IPS DF 4.7 (cell line): ENCODE measurements at regions not wholly inside any gene's neighbourhood (a gene's known extent, or its start where the extent isn't known, plus 50 kb on each side); places are given as distances from the start of the nearest gene placed in this dataset.

Experiments
- DNase-seq: peaks from one replicate; pipeline ENCODE4 v3.0.0-alpha.2; 2013; ENCODE audit warnings: low spot score; ENCODE audit errors: extremely low read depth

DNA sequence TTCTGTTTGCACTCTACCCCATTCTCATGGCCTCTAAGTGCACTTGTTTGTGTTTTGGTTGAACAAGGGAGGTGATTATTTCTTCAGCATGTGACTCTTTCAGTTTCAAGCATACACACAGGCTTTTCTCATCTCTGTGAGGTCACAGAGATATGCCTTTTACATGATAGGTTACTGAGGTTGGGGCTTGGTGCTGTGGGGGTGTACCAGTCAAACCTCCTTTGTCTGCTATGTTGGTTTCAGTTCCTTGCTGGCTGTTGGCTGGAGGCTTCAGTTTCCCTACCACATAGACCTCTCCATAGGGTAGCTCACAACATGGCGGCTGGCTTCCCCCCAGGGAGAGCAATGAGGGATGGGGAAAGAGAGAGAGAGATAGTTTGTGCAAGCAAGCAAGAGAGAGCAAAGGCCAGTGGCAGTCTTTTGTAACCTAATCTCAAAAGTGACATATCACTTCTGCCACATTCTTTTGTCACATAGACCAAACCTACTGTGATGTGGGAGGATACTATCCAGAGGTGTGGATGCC lies 96.7 kb upstream of the SEMA6A start:
- no peak for DNase-seq

DNA sequence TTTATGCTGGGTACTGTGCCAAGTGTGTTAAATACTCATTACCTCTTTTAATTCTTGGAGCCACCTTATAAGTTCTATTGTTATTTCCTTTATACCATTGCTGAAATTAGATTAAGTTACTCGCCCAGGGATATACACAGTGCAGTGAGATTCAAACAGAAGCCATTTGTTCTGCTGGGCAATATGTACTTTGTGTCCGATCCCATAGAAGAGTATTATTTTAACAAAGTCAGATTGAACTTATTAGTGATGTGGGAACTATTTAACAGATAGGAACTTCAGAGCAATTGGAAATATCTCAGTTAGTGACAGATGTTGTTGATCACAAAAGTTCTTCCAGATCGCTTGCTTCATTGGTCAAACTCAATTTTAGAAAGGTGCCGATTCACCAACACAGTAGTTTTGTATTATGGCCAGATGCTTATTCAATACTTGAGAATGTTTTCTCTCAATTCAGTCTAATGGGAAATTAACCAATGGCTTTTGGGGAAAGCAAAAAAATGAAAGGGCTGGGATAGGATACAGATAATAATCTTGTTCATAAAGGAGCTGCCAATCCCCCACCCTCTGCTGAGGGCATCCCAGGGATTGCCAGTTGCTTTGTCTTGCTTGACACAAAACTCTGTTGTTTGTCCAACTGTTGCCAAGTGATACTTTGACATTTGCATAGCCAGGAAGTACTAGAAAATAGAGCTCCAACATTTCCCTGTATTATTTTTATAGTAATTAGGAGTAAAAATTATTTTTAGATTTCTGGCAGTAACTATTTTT lies 94.8 kb upstream of the SEMA6A start:
- DNase-seq, result no peak

DNA sequence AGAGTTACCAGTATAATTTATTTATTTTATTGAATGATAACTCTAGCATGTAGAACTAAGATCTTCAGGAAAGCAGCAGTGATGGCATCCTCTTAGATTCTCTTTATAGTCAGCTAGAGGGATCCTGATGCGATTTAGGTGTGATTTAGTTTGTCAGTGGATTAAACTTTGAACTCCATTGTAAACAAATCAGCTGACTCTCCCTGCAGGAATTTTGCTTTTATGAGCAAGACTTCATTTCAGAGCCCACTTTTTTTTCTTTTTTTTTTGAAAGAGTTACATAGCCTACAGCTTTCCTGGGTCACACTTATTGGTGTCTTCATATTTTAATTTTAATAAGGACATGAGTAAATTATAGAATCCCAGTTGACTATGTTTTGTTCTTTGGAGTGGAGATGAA lies 93.8 kb upstream of the SEMA6A start:
- no peak for DNase-seq

DNA sequence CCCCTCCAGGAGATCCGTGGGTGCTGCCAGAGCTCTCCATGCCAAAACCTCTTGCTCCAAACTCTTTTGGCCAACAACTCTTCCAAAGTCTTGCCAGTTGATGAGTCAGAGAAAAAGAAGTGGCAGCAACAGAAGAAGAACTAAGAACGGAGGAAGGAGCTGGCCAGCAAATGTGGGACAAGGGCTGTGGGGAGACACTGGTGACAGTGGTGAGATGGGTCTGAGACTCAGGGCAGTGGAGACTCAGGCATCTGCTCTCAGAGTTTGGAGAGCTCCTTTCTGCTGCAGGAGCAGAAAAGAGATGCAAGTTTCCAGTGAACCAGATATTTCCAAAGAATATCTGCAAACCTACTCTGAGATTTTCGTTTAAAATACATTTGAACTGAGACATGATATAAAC lies 92.3 kb upstream of the SEMA6A start:
- DNase-seq, result no peak

DNA sequence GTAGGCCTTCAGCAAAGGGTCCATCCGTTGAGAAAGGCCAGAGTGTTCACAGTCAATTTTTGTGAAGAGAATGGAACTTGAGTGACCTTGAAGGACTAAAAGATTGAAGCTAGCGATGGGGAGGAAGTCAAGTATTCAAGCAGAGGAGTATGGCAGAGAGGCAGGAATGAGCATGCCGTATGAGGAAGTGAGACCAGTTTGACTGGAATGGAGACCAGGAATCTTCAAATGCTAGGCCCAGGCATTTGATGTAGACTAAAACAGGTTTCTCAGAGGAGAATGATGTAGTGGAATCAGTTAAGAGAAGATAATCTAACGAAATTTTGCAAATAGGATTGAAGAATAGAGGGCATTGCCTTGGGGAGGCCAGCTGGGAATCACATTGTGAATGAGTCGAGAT lies 90.4 kb upstream of the SEMA6A start:
- no peak for DNase-seq

DNA sequence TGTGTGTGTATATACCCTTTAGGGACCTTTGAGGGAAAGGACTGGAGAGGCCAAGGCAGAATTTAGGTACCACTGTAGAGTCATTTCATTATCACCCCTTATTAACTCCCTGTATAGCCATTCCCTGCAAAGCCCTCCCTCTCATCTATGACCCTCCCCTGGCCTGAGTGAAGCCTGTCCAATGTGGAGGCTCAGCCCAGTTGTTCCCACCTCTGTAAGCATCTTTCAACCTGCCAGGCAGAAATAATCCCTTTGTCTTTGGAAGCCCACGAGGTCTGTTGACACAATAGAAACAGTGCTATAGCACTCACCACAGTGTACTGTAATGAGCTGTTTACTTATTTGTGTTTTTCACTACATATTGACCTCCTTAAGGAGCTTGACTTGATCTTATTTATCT lies 88.5 kb upstream of the SEMA6A start:
- DNase-seq, result no peak

DNA sequence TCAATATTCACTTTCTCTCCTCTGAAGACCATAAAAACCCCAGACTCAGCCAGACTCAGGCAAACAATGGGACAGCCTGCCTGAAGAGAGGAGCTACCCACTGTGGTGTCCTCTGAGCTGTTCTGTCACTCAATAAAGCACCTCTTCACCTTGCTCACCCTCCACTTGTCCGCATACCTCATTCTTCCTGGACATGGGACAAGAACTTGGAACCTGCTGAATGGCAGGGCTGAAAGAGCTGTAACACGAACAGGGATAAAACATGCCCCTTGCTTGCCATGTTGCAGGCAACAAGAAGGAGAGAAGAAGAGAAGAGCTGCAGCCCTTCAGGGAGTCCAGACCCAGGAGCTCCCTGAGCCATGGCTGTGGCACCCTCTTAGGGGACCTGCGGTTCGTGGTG lies 86.8 kb upstream of the SEMA6A start:
- DNase-seq, result no peak

DNA sequence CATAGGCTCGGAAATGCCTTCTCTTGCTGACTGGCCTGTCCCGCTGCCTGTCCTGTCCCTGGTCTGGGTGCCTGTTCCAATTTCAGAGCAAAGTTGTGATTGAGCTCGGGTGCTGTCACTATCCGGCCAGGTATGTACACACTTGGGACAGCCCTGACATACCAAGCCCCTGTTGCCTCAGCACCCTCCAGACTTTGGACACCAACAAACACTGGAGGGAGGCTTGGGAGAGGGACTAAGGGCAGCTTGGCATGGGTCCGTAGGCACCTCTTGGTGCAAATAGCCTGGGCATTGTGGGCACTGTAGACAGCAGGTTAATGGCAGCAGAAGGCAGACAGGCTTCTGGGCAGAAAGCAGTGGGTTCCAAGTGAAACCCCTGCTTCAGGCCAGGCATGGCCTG lies 86.3 kb upstream of the SEMA6A start:
- no peak for DNase-seq

DNA sequence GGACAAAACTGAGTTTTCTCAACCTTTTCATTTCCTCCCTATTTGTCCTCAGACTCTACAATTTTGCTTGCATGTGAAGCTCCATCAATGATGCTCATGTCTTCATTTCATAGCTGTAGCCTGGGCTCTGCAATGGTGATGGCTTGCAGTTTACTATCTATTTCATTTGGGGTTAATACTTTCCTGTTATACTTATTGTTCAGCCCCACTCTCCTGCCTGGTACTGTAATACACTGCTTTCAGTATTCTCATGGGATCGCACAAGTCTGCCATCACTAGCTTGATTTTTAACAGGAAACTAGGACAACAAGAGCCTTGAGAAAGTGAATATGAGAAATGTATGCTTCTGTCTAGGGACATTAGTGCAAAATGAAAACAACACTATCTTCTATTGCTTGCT lies 84.2 kb upstream of the SEMA6A start:
- DNase-seq, result no peak

DNA sequence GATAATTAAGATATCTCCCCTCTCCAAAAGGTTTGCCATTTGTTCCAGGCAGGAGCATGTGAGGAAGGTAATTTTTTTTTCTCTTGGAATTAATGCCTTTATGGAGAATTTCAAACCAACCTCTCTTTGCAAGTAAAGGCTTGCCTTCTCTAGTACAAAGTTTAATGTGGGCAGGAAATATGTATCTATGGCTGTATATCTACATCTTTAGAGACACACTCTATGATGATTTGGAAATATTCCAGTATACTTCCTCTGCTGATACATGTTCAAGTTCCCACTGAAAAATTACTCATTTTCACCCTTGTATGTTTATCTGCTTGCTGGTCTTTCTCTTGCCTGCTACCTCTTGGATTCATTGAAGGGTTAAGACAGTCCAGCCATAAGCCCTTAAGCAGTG lies 83.5 kb upstream of the SEMA6A start:
- DNase-seq, result no peak

DNA sequence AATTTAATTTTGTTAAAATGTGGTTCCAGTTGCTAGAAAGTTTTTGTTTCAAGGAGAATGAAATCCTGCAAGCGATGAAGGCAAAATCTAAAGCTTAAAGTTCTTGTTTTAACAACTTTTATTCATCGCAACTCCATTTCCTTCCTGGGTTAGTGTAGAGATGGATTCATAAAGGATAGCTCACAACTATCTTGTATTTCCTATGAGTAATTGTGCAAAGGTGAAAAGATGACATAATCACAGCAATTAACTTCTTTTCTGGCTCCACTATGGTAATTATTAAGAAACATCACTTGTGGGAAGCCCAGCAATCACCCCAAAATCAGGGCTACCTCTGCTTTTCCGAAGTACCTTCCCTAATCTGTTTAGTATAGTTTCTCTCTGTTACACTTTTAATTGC lies 80.8 kb upstream of the SEMA6A start:
- DNase-seq, result no peak

DNA sequence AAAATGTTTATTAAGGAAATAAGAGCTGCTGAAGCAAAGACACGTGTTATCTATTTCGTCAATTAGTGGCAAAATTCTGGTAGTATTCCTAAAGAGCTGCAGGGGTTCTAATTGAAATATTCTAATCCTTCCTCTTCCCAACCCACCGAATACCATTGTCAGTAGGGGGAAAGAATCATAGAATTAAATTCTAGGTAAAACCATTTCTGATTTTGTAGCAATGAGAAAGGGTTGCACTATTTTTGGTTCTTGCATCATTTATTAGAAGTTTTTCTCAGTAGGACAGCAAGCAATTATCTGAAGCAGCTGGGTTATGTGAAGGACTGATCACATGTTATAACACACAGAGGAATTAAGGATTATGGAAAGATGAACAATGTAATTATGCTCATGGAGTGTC lies 80.3 kb upstream of the SEMA6A start:
- DNase-seq, result no peak

DNA sequence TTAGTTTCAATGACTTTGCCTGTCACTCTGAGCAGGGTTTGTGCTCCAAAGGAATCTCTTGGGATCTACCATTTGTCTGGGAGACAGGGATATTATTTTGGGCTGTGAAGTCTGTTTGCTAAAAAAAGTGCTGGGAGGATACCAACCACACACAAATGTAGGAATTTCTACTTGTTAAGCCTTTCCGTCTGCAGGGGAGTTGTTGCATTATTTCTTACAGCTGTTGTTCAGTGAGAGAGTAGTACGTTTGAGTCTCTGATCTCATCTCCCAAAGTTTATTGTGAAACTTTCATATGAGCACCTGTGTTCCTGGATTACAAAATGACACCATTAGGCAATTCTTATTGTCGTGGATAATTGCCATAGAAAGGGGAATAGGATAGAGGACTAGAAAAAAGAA lies 78.3 kb upstream of the SEMA6A start:
- DNase-seq, result no peak

DNA sequence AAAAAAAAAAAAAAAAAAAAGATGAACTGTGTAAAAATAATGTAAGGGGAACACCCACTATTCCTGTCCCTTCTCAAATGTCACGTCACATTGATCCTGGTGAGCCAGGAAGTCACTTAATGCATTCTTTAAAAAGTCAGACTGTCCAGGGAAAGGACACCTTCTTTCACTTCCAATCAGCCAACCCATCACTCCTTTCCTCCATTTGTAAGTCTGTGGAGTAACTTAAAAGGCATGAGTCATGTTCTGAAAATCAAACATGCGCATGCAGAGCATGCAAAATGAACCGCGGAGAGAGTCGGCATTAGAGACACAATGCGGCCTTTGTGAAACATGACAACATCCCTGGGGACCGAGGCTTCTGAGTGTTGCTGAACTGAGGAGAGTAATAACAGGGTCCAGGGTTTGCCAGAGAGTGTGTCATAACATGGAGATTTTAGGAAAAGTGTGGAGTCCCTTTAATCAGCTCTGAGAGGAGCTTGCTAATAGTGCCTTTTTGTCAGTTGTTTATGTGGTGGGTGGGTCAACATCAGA lies 77.6 kb upstream of the SEMA6A start:
- no peak for DNase-seq

DNA sequence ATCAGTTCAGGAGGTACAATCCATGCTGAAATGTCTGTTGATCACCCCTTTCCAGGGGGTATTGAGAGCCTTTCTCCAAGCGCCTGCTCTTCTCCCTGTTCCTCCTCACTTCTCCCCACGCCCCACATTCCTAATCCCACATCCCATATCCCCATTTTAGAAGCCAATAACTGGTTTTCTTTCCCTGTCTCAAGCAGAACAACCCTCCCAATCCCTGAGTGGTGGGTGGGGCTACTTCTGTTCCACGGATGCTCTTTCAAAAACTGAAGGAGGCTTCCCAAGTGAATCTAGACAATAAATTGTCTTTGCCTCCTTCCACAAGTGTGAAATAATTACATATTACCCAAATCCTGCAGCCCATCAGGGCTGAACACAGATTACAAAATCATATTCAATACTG lies 77.0 kb upstream of the SEMA6A start:
- no peak for DNase-seq

DNA sequence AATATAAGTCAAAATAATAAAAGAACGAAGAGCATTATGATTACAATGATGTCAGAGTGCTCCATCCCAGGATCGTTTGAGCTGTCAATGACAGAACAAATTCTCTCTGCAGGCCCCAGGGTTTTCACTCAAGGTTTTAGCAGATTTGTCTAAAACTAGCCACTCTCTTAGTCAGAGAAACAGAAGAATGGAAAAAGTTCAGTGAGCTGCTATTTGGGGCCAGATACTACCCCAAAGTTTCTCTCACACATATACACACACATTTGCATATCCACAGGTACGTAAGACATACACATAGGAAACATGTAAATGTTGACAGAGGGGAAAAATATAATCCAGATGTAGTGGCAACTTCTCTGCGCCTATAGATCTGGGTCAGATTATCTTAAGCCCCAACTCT lies 76.3 kb upstream of the SEMA6A start:
- DNase-seq, result no peak

DNA sequence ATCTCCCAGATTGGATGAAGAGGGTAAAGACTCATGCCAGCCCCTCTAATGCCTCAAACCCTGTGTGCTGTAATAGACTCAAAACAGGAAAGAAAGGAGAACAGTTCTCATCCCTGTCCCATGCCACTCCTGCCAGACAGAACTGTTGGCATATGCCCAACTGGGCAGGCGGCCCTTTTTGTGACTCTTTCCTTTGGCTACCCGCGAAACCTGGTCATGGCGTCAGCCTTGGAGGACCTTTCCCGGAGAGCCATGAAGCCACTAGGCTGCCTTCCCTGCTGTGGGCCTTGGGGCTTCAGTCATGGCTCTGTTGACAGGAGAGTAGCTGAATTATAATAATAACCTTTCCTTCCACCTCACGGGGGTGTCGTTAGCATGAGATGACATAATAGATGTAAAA lies 75.9 kb upstream of the SEMA6A start:
- DNase-seq, result no peak

DNA sequence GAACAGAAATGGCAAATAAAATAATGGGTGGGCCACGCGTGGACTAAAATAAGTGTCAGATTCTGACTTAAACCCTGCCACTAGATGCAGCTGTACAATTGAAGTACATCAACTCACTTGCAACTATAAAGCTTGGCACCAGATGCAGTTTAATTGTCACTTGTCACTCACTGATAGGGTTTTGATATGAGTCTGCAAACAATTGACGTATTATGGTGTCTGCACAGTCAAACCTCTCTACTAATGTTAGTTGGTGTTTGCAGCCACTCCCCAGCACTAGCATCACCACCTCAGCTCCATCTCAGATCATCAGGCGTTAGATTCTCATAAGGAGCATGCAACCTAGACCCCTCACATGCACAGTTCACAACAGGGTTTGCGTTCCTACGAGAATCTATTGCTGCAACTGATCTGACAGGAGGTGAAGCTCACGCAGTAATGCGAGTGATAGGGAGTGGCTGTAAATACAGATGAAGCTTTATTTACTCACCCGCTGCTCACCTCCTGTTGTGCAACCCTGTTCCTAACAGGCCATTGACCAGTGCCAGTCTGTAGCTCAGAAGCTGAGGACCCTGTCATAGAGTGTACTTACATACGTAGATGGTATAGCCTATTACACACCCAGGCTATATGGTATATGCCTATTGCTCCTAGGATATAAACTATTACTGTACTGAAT lies 72.1 kb upstream of the SEMA6A start:
- DNase-seq, result no peak

DNA sequence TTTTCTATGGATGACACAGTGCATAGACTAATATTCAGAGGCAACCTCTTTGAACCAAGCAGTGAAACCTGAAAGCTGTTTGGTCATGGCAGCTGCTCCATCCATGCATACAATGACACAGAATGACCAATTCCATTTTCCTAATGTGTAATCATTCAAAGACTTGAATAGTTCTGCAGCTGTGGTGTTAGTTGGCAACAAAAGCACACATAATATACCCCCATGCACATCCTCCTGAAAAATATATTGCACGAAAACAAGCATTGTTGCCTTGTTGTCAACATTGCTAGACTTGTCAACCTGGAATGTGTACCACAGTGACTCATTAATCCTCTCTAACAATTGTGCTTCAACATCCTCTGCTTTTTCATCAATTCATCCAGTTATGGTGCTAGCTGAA lies 71.0 kb upstream of the SEMA6A start:
- DNase-seq, result no peak

DNA sequence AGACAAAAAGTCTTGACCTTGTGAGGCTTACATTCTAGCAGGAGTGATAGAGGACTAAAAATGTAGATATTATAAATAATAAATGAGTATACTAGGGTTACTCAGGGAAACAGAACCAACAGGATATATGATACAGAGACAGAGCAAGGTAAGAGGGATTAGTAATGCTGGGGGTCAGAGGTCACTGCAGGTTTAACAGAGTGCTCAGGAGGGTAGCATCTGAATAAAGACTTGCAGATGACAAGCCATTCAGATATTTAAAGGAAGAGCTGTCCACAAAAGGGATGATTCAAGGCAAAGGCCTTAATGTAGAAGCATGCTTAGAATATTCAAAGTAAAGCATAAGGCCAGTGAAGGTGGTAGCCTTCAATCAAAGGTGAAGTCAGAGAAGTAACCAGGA lies 65.6 kb upstream of the SEMA6A start:
- no peak for DNase-seq

DNA sequence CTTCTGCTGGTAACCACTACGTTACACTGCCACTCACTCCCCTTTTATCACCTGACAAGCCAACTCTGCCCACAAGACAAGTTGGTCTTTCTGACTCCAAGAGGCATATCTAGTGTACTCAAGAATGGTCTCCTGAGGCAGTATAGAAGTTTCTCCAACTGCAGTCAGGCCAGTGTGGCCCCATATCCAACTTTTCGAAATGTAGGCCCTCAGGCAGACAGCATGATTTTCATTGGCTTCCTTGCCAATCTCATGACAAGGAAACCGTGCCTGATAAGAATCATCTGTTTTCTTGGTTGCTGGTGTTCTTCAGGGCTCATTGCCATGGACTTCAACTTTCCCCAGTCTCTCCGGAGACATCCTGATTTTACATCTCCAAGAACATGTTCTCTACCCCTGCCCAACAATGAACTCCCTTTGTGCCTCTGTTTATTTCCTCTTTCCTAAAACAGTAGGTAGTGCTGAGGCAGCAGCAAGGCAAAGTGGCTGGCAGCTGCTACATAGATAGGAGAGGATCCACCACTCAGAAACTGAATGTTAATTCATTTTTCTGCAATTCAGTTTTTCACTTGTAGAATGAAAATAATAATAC lies 62.6 kb upstream of the SEMA6A start:
- no peak for DNase-seq

DNA sequence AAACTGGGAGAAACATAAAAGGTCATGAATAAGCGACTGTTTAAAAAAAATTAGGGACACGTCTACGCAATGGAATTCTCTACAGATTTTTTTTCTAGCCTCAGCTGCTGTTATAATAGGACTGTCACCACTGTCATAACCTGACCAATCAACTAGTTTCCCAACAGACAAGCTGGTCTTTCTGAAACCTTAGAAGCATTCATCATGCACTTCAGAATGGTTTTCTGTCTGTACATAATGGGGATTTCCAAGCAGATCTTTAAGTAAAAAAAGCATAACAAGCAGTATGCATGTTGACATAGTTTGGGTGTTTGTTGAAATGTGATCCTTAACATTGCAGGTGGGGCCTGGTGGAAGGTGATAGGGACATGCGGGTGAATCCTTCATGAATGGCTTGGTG lies 58.3 kb upstream of the SEMA6A start:
- no peak for DNase-seq
